HEK293 (cell line): ENCODE measurements at regions not wholly inside any gene's neighbourhood (a gene's known extent, or its start where the extent isn't known, plus 50 kb on each side); places are given as distances from the start of the nearest gene placed in this dataset.
A peak's percentile ranks its signal among the peaks of the same experiment; 100 is the strongest.

Experiments used
- CTCF ChIA-PET: fragments of 350-600 bp; formaldehyde crosslinking; extraction: SDS; loops from one replicate; lab custom pipeline; 2021; ENCODE audit warnings: antibody characterized with exemption; lab: Yijun Ruan, JAX
- POLR2A ChIA-PET: fragments of 300-600 bp; formaldehyde crosslinking; extraction: SDS; loops from one replicate; lab custom pipeline; 2020; ENCODE audit warnings: antibody characterized with exemption, inconsistent platforms; lab: Yijun Ruan, JAX
- H3K27ac ChIP-seq: fragments of 200-500 bp; sonication (Bioruptor generic); 2 replicates; pipeline ENCODE4 v1.5.1; 2014; ENCODE audit warnings: low read depth, low read length, control low read depth, inconsistent platforms; ENCODE audit errors: extremely low read depth
- H3K36me3 ChIP-seq, 2 experiments: fragments of 200-500 bp in 1 of 2; sonication (Bioruptor generic) in 1 of 2; 1 replicate in 1 of 2; 2 replicates in 1 of 2; pipeline ENCODE4 v1.5.1; 2014 to 2017; ENCODE audit warnings: inconsistent platforms in 2 of 2, low read length in 2 of 2; ENCODE audit not compliant: control insufficient read depth in 2 of 2, insufficient read depth in 1 of 2
- H3K4me1 ChIP-seq: fragments of 200-500 bp; sonication (Bioruptor generic); 2 replicates; pipeline ENCODE4 v1.5.1; 2014; ENCODE audit warnings: mild to moderate bottlenecking, low read length, inconsistent platforms; ENCODE audit not compliant: control insufficient read depth, insufficient read depth
- H3K4me3 ChIP-seq: 2 replicates; pipeline ENCODE4 v1.5.1; 2011; ENCODE audit warnings: low read depth, mild to moderate bottlenecking, control low read depth, low read length, moderate library complexity
- H3K9me3 ChIP-seq: fragments of 200-500 bp; sonication (Bioruptor generic); 2 replicates; pipeline ENCODE4 v1.5.1; 2014; ENCODE audit warnings: low read depth, low read length, inconsistent platforms; ENCODE audit not compliant: control insufficient read depth, insufficient read depth
- FEZF1 ChIP-seq: fragments of 450-650 bp; formaldehyde crosslinking; IDR thresholded peaks from 2 replicates; pipeline ENCODE4 v1.5.1; 2016; ENCODE audit warnings: missing biosample characterization, missing genetic modification characterization
- GLI2 ChIP-seq: fragments of 450-650 bp; formaldehyde crosslinking; IDR thresholded peaks from 2 replicates; pipeline ENCODE4; 2017; ENCODE audit warnings: missing biosample characterization, missing genetic modification characterization, low read depth, borderline replicate concordance
- HIC1 ChIP-seq: fragments of 450-650 bp; formaldehyde crosslinking; IDR thresholded peaks from 2 replicates; pipeline ENCODE4 v1.5.1; 2016; ENCODE audit warnings: missing biosample characterization, missing genetic modification characterization
- IKZF3 ChIP-seq: fragments of 450-650 bp; IDR thresholded peaks from 2 replicates; pipeline ENCODE4 v1.5.0; 2018; ENCODE audit warnings: missing biosample characterization, mild to moderate bottlenecking, missing genetic modification characterization, moderate library complexity
- OSR2 ChIP-seq: fragments of 450-650 bp; formaldehyde crosslinking; IDR thresholded peaks from 2 replicates; pipeline ENCODE4 v1.5.1; 2016; ENCODE audit warnings: missing biosample characterization, missing genetic modification characterization
- PRDM1 ChIP-seq: fragments of 450-650 bp; formaldehyde crosslinking; IDR thresholded peaks from 2 replicates; pipeline ENCODE4; 2016; ENCODE audit warnings: missing biosample characterization, missing genetic modification characterization
- REPIN1 ChIP-seq: fragments of 450-650 bp; formaldehyde crosslinking; IDR thresholded peaks from 2 replicates; pipeline ENCODE4 v1.5.1; 2017; ENCODE audit warnings: missing biosample characterization, missing genetic modification characterization, low read depth
- SCRT2 ChIP-seq: fragments of 450-650 bp; formaldehyde crosslinking; IDR thresholded peaks from 2 replicates; pipeline ENCODE4 v1.5.1; 2016; ENCODE audit warnings: missing biosample characterization, missing genetic modification characterization
- SP7 ChIP-seq: fragments of 450-650 bp; formaldehyde crosslinking; IDR thresholded peaks from 2 replicates; pipeline ENCODE4 v1.5.1; 2016; ENCODE audit warnings: missing biosample characterization, missing genetic modification characterization
- ZBTB1 ChIP-seq: fragments of 450-650 bp; formaldehyde crosslinking; IDR thresholded peaks from 2 replicates; pipeline ENCODE4 v1.5.1; 2016; ENCODE audit warnings: missing biosample characterization, missing genetic modification characterization
- ZBTB11 ChIP-seq: fragments of 450-650 bp; formaldehyde crosslinking; conservative IDR thresholded peaks from 2 replicates; pipeline ENCODE4 v1.5.1; 2016; ENCODE audit warnings: low read depth, missing biosample characterization, missing genetic modification characterization
- ZBTB17 ChIP-seq: fragments of 450-650 bp; formaldehyde crosslinking; IDR thresholded peaks from 2 replicates; pipeline ENCODE4 v1.5.1; 2016; ENCODE audit warnings: missing biosample characterization, missing genetic modification characterization
- ZBTB48 ChIP-seq: fragments of 450-650 bp; formaldehyde crosslinking; IDR thresholded peaks from 2 replicates; pipeline ENCODE4 v1.5.1; 2016; ENCODE audit warnings: missing biosample characterization, missing genetic modification characterization
- ZBTB8A ChIP-seq: fragments of 450-650 bp; formaldehyde crosslinking; IDR thresholded peaks from 2 replicates; pipeline ENCODE4 v1.5.1; 2016; ENCODE audit warnings: missing biosample characterization, missing genetic modification characterization
- ZNF148 ChIP-seq: fragments of 450-650 bp; formaldehyde crosslinking; IDR thresholded peaks from 2 replicates; pipeline ENCODE4 v1.5.0; 2017; ENCODE audit warnings: missing biosample characterization, missing genetic modification characterization, borderline replicate concordance
- ZNF184 ChIP-seq: fragments of 450-650 bp; IDR thresholded peaks from 2 replicates; pipeline ENCODE4 v1.5.1; 2018; ENCODE audit warnings: missing biosample characterization, mild to moderate bottlenecking, missing genetic modification characterization
- ZNF211 ChIP-seq: fragments of 450-650 bp; formaldehyde crosslinking; IDR thresholded peaks from 2 replicates; pipeline ENCODE4 v1.5.1; 2016; ENCODE audit warnings: low read depth, missing biosample characterization, missing genetic modification characterization
- ZNF23 ChIP-seq: fragments of 450-650 bp; formaldehyde crosslinking; IDR thresholded peaks from 2 replicates; pipeline ENCODE4 v1.5.1; 2016; ENCODE audit warnings: missing biosample characterization, missing genetic modification characterization, borderline replicate concordance
- ZNF37A ChIP-seq: fragments of 450-650 bp; IDR thresholded peaks from 2 replicates; pipeline ENCODE4 v1.5.1; 2018; ENCODE audit warnings: missing biosample characterization, missing genetic modification characterization
- ZNF510 ChIP-seq: fragments of 450-650 bp; formaldehyde crosslinking; IDR thresholded peaks from 2 replicates; pipeline ENCODE4 v1.5.1; 2018; ENCODE audit warnings: mild to moderate bottlenecking, missing genetic modification characterization, missing biosample characterization; ENCODE audit not compliant: insufficient replicate concordance
- ZNF521 ChIP-seq: fragments of 450-650 bp; formaldehyde crosslinking; IDR thresholded peaks from 2 replicates; pipeline ENCODE4 v1.5.1; 2017; ENCODE audit warnings: missing biosample characterization, mild to moderate bottlenecking, missing genetic modification characterization
- ZNF558 ChIP-seq: fragments of 450-650 bp; formaldehyde crosslinking; IDR thresholded peaks from 2 replicates; pipeline ENCODE4 v1.5.1; 2016; ENCODE audit warnings: missing biosample characterization, missing genetic modification characterization
- ZNF585B ChIP-seq: fragments of 450-650 bp; formaldehyde crosslinking; IDR thresholded peaks from 2 replicates; pipeline ENCODE4 v1.5.1; 2016; ENCODE audit warnings: missing biosample characterization, missing genetic modification characterization
- ZNF596 ChIP-seq: fragments of 450-650 bp; IDR thresholded peaks from 2 replicates; pipeline ENCODE4 v1.5.0; 2018; ENCODE audit warnings: missing biosample characterization, mild to moderate bottlenecking, missing genetic modification characterization, moderate library complexity
- ZNF623 ChIP-seq: fragments of 450-650 bp; formaldehyde crosslinking; IDR thresholded peaks from 2 replicates; pipeline ENCODE4 v1.5.1; 2016; ENCODE audit warnings: missing biosample characterization, missing genetic modification characterization
- ZNF629 ChIP-seq: fragments of 450-650 bp; formaldehyde crosslinking; IDR thresholded peaks from 2 replicates; pipeline ENCODE4 v1.5.1; 2017; ENCODE audit warnings: missing biosample characterization, missing genetic modification characterization
- ZNF664 ChIP-seq: fragments of 450-650 bp; formaldehyde crosslinking; IDR thresholded peaks from 2 replicates; pipeline ENCODE4 v1.5.1; 2016; ENCODE audit warnings: missing biosample characterization, missing genetic modification characterization
- ZNF701 ChIP-seq: fragments of 450-650 bp; formaldehyde crosslinking; IDR thresholded peaks from 2 replicates; pipeline ENCODE4 v1.5.1; 2016; ENCODE audit warnings: missing biosample characterization, missing genetic modification characterization

DNA sequence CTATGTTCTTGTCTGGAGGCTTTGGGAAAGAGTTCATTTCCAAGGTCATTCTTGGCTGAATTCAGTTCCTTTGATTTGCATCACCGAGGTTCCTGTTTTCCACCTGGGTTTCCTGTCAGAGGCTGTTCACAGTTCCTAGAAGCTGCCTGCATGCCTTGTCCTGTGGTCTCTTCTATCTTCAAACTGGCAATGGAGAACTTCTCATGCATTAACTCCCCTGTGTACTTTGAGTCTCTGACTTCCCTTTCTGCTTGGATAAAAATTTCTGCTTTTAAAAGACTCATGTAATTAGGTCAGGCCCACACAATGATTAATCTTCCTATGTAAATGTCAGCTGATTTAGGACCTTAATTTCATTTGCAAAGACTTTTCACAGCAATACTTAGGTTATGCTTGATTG, 499.3 kb upstream of the FANCL start (continued):
- TF ChIP-seq FEZF1 (tag by site-specific recombination) = no peak
- no peak for TF ChIP-seq ZNF184
- TF ChIP-seq IKZF3 (tag by site-specific recombination) = no peak
- no peak for TF ChIP-seq ZNF211
- no peak for TF ChIP-seq ZBTB11

- Histone ChIP-seq H3K4me1 (0 out of 2 replicates have a peak, but pooled peaks cover 3% of the 10 kb centered on the region), H3K36me3 (no peaks in the 10 kb centered on the region), H3K27ac (no peak overlapping the region), H3K9me3 (no peaks in the 10 kb centered on the region), H3K4me3 (no peak overlapping the region)
- ChIA-PET CTCF (no interaction called here), POLR2A (no interaction called here)
- TF ChIP-seq ZNF596 (tag by site-specific recombination) (no peak), HIC1 (tag by site-specific recombination) (no peak), ZNF585B (no peak), ZBTB1 (no peak), ZNF701 (tag by site-specific recombination) (no peak), ZBTB48 (no peak), GLI2 (no peak), ZNF23 (tag by site-specific recombination) (no peak), REPIN1 (tag by site-specific recombination) (no peak), ZNF521 (tag by site-specific recombination) (no peak), ZNF510 (tag by site-specific recombination) (no peak), ZNF664 (tag by site-specific recombination) (no peak)
Observed at GRCh38 chr2:58739033-58739432, 497.9 kb upstream of the FANCL start.

DNA sequence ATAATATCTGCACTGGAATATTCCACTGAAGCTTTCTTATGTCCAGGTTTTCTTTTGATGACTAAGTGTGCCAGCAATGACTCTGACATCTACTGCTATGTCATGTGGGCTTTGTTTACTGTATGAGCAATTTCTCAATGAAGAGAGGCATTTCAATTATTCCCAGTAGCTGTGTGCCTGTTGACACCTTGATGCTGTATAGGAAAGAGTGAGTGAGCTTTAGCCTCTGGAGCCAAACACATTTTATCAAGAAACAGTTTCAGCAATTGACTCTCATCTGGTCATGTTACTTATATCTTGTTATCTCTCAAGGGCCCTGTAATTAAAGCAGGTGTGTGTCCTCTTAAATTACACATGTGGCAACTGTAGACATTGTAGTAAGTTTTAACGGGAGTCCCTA, 493.2 kb upstream of the FANCL start:
- ChIA-PET CTCF (interaction anchor here (0.7 kb wide), 1 partner anchor 460 kb away, joined by 3 read pairs; no protein-coding TSS in a partner anchor), POLR2A (no interaction called here)
- Histone ChIP-seq H3K9me3 (no peaks in the 10 kb centered on the region), H3K36me3 (no peaks in the 10 kb centered on the region), H3K4me1 (peaks cover 11% of the 10 kb centered on the region; the same call in 1 of the 2 replicates), H3K27ac (no peak overlapping the region), H3K4me3 (no peak overlapping the region)
- TF ChIP-seq SCRT2 (tag by site-specific recombination) = peak; percentile 80
- 0 out of 2 replicates have a peak, but pooled peaks have one; percentile 40 for TF ChIP-seq PRDM1 (tag by site-specific recombination)
- TF ChIP-seq ZNF629 = 0 out of 2 replicates have a peak, but pooled peaks have one; percentile 27
- TF ChIP-seq ZNF623 (tag by site-specific recombination) = no peak
- TF ChIP-seq ZNF148 = no peak
- TF ChIP-seq ZBTB17 (tag by site-specific recombination) = 0 out of 2 replicates have a peak, but pooled peaks have one; percentile 18
- peak; percentile 41 for TF ChIP-seq OSR2 (tag by site-specific recombination)
- no peak for TF ChIP-seq ZBTB8A (tag by site-specific recombination)
- TF ChIP-seq ZNF37A (tag by site-specific recombination) = no peak
- peak; percentile 86 for TF ChIP-seq SP7 (tag by site-specific recombination)
- no peak for TF ChIP-seq ZNF558
